HL-60/S4 treated with phorbol 12-myristate 13-acetate at 8.2 ng/mL for 4 days and 3 days (cell line): ENCODE measurements at regions not wholly inside any gene's neighbourhood (a gene's known extent, or its start where the extent isn't known, plus 50 kb on each side); places are given as distances from the start of the nearest gene placed in this dataset.

Source experiments
- in situ Hi-C: fragments of 300-500 bp; cut with MboI; formaldehyde crosslinking; loops from 2 replicates; pipeline ENCODE4 v1.15.0; 2022; ENCODE audit warnings: low sequenced_read_pairs

DNA sequence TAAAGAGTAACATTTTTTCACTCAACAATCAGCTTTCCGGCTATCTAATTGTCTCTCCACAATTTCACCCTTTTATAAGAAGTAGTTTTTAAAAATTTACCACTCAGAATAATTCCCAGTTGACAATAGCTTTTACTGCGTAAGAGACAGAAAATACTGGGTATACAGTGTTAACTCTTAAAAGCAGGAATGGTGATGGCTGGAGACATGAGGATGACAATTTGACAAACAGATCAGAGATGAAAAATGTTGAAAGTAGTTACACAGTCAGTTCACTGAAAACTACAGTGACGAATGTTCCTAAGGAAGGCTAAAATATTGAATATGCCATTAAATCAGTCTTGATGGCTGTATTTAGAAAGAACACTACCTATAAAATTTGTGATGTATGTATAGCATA lies 1146.8 kb upstream of the B3GALT2 start:
- in situ Hi-C loops = no loop called here

DNA sequence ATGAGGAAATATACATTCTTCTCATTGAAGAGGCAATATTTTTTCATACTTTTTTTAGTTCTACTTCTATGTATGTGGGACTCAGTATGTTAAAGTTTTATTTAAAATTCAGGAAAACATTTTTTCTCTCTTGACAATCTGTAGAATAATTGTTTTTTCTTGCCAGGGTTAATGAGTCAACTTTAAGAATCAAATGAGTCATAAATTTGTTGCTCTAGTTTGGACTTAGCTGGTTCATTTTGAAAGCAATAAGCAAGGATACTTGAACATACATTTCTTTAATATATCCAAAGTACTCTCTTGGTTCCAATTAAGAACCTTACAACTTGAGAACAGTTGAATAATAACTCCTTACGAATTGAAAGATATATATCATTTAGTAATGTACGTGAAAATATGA lies 1145.3 kb upstream of the B3GALT2 start:
- in situ Hi-C loops = no loop called here

GRCh38 chr1:194322751-194323150 lies 1136.3 kb upstream of the B3GALT2 start:
- in situ Hi-C loops = no loop called here

GRCh38 chr1:194318790-194319280 lies 1132.4 kb upstream of the B3GALT2 start:
- in situ Hi-C loops = no loop called here

DNA sequence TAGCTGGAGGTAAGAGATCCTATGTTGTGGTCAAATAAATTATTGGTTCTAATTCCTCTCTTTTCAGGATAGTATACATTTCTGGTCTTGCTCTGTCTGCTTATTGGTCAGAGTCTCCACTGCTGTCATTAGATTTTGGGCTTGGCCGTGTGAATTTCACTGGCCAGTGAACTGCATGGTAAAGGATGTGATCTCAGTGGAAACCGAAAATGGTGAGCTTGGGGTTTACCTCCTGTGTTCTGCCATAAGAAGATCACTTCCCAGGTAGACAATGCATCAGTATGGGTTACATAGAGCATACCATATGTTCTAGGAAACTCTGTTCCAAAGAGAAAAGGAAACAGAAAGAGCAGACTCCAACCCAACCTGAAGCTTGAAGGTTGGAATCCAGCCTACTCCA lies 1123.3 kb upstream of the B3GALT2 start:
- in situ Hi-C loops = no loop called here

DNA sequence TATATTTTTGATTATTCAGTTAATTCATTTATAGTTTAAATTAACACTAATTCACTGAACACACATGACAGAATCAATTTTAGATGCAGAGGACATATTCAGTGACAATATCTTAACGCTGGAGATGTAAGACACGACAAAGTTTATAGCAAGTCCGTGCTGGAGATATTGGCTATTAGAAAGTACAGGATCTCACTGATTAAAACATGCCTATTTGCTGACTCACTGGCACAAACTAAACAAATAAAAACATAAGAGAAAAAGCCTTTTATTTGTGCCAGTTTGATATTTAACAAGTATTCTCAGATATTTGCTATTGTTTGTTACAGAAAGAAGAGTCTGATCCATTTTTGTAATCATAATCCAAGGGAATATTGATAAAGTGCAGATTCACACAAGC lies 1122.9 kb upstream of the B3GALT2 start:
- in situ Hi-C loops = no loop called here

DNA sequence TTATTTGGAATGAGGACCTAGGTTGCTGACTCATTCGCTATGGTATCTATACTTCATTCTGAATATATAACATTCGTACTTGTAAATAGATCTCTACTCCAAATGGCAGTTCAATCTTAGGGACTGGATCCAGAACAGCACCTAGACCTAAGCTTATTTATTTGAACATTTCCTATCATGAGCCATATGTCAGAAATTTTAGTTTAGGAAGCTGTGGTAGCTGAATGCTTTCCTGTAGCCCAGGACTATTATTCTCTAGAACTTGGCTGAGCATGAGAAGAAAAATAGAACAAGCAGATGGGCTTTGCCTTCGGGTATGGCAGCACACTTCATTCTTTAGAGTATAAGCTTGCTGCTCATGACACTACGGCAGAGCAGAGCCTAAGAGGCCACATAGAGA lies 1114.4 kb upstream of the B3GALT2 start:
- in situ Hi-C loops = no loop called here

GRCh38 chr1:194300340-194300739 lies 1113.9 kb upstream of the B3GALT2 start:
- in situ Hi-C loops = no loop called here

- in situ Hi-C loops = no loop called here
These were observed 1111.7 kb upstream of the B3GALT2 start for GRCh38 chr1:194298007-194298598.

- in situ Hi-C loops = no loop called here
These were observed 1110.7 kb upstream of the B3GALT2 start for GRCh38 chr1:194297094-194297493.

DNA sequence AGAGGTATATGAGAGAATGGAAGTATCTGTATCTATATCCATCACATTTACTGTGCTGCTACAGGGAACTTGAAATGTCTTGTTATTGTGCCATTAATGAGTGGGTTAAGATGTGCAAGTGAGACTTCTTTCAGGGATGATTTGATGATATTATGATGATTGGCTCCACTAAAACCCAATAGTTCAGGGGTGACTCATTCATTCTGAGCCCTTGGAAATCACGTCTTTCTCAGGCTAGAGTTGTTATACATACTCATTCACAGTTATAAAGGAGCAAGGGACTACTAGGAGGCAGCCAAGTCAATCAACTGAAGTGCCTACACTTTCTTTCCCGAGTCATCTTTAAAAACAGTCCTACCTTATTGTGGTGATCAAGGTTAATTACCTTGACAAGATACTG lies 1109.8 kb upstream of the B3GALT2 start:
- in situ Hi-C loops = no loop called here

GRCh38 chr1:194295685-194296084 lies 1109.3 kb upstream of the B3GALT2 start:
- in situ Hi-C loops = no loop called here

GRCh38 chr1:194293851-194294405 lies 1107.5 kb upstream of the B3GALT2 start:
- in situ Hi-C loops = no loop called here

- in situ Hi-C loops = no loop called here
These were observed 1106.6 kb upstream of the B3GALT2 start for GRCh38 chr1:194292966-194293365.

GRCh38 chr1:194289569-194290266 lies 1103.3 kb upstream of the B3GALT2 start:
- in situ Hi-C loops = no loop called here

DNA sequence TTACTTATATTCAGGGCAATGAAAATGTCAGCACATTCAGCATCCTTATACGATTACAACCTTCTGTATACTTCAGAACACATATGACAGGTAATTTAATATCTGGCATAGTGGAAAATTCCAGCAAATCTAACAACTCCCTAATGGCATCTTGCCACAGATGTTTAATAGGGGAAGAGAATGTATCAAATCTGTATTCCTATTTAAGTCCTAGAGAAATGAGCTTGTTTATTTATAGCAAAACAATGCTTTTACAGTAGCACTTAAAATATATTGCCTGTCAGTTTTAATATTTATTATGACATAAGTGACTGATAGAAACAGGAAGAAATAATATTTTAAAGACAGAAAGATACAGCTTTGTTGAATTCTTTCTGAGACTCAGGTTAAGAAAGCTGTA lies 1101.8 kb upstream of the B3GALT2 start:
- in situ Hi-C loops = no loop called here

DNA sequence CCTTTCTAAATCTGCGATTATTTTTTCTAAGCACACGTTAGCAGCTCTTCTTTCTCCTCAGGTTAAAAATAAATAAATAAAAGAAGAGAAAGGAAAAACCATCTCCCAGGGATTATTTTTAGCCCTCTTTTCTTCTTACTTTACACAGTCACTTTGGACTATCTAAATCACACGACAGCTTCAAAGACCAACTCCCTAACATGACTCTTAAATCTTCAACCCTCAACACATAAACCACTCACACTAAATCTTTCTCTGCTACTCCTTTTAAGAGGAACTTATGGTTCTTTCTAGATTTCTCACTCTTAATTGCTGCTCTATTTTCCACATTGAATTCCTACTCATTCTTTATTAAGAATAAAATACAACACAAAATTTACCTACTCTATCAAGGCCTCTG lies 1095.0 kb upstream of the B3GALT2 start:
- in situ Hi-C loops = no loop called here

DNA sequence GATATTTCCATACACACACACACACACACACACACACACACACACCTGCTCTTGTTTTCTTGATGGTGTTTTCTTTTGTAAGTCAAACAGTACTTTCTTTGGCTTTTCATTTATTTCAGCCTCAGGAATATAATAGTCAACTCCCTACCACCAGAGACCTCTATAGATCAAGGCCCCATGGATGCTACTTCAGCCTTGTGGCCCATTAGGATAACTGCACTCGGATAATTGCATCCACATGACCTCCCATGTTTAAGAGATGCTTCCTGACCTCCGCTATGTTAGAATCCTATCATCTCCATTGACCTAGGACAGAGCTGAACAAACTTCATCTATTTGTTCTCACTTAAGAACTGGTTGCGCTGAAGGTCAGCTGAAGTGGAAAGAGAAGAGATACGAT lies 1094.0 kb upstream of the B3GALT2 start:
- in situ Hi-C loops = no loop called here

DNA sequence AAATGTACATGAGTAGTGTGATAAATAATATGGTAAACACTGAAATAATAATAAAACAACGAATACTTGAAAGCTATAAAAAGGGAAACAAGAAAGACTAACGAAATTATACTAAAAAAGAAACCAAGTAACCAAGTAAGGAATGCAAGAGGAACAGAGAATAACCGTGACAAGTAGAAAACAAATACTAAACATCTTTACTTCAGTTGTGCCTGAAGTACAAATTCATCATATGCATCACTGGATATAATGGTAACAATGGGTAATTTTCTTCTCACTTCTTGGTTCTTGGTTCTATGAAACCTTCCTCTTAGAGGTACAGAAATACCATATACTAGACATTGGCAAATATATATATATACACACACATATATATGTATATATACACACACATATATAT lies 1093.6 kb upstream of the B3GALT2 start:
- in situ Hi-C loops = no loop called here

DNA sequence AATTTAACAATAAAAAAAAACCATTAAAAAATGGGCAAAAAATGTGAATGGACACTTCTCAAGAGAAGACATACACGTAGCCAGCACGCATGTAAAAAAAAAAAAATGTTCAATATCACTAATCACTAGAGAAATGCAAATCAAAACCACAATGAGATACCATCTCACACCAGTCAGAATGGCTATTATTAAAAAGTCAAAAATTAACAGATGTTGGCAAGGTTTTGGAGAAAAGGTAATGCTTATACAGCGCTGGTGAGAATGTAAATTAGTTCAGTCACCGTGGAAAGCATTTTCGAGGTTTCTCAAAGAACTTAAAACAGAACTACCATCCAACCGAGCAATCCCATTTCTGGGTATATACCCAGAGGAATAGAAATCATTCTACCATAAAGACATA lies 1091.5 kb upstream of the B3GALT2 start:
- in situ Hi-C loops = no loop called here

GRCh38 chr1:194273660-194274059 lies 1087.2 kb upstream of the B3GALT2 start:
- in situ Hi-C loops = no loop called here

- in situ Hi-C loops = no loop called here
These were observed 1082.4 kb upstream of the B3GALT2 start for GRCh38 chr1:194268839-194269238.
